ENCODE measurements at regions not wholly inside any gene's neighbourhood (a gene's known extent, or its start where the extent isn't known, plus 50 kb on each side); places are given as distances from the start of the nearest gene placed in this dataset.
"Not testable (repeated sequence)": the region's sequence is repeated elsewhere in the genome, so short reads cannot be mapped to it uniquely, and the experiment has no call there.

GRCh38 chr6:60870779-60871178 is 1415.2 kb downstream of the KHDRBS2 start:
- not testable (repeated sequence) for H3K27me3 ChIP-seq (ENCODE audit: control insufficient read depth, insufficient read depth, low read length); DNase-seq; H3K27ac ChIP-seq (ENCODE audit: low read length); H3K4me3 ChIP-seq (ENCODE audit: low read length); H3K4me1 ChIP-seq (ENCODE audit: control insufficient read depth, insufficient read depth, low read length); H3K36me3 ChIP-seq (ENCODE audit: control insufficient read depth, insufficient read depth, low read length); H3K9me3 ChIP-seq (ENCODE audit: control insufficient read depth, low read depth, low read length)
- 80% methylated on average over 1 of the region's 4 CpGs for WGBS (ENCODE audit: insufficient coverage, low lambda C conversion rate)

GRCh38 chr6:60867548-60867947 is 1418.5 kb downstream of the KHDRBS2 start:
- H3K4me1 ChIP-seq (ENCODE audit: control insufficient read depth, insufficient read depth, low read length) = no peaks in the 10 kb centered on the region
- no peak for DNase-seq
- H3K4me3 ChIP-seq (ENCODE audit: low read length) = no peak overlapping the region
- H3K36me3 ChIP-seq (ENCODE audit: control insufficient read depth, insufficient read depth, low read length) = no peaks in the 10 kb centered on the region
- H3K9me3 ChIP-seq (ENCODE audit: control insufficient read depth, low read depth, low read length) = no peaks in the 10 kb centered on the region
- no peak overlapping the region for H3K27ac ChIP-seq (ENCODE audit: low read length)
- no peaks in the 10 kb centered on the region for H3K27me3 ChIP-seq (ENCODE audit: control insufficient read depth, insufficient read depth, low read length)

- not testable (repeated sequence) for H3K36me3 ChIP-seq (ENCODE audit: control insufficient read depth, insufficient read depth, low read length); H3K27me3 ChIP-seq (ENCODE audit: control insufficient read depth, insufficient read depth, low read length); H3K9me3 ChIP-seq (ENCODE audit: control insufficient read depth, low read depth, low read length); H3K4me3 ChIP-seq (ENCODE audit: low read length); H3K4me1 ChIP-seq (ENCODE audit: control insufficient read depth, insufficient read depth, low read length); H3K27ac ChIP-seq (ENCODE audit: low read length)
- peak in 1 of 2 donors; percentile 16 for DNase-seq
- WGBS (ENCODE audit: insufficient coverage, low lambda C conversion rate) = no CpG with 5 or more reads among the region's 3 CpGs
These were observed 1442.6 kb downstream of the KHDRBS2 start for GRCh38 chr6:60843175-60843982.

- 82% methylated on average over 2 of the region's 4 CpGs for WGBS (ENCODE audit: insufficient coverage, low lambda C conversion rate)
- not testable (repeated sequence) for H3K9me3 ChIP-seq (ENCODE audit: control insufficient read depth, low read depth, low read length); H3K27ac ChIP-seq (ENCODE audit: low read length); H3K36me3 ChIP-seq (ENCODE audit: control insufficient read depth, insufficient read depth, low read length); DNase-seq; H3K4me3 ChIP-seq (ENCODE audit: low read length); H3K27me3 ChIP-seq (ENCODE audit: control insufficient read depth, insufficient read depth, low read length); H3K4me1 ChIP-seq (ENCODE audit: control insufficient read depth, insufficient read depth, low read length)
These were observed 1455.3 kb downstream of the KHDRBS2 start for GRCh38 chr6:60830726-60831125.

- H3K4me3 ChIP-seq (ENCODE audit: low read length); H3K27ac ChIP-seq (ENCODE audit: low read length); DNase-seq; H3K27me3 ChIP-seq (ENCODE audit: control insufficient read depth, insufficient read depth, low read length); H3K36me3 ChIP-seq (ENCODE audit: control insufficient read depth, insufficient read depth, low read length); H3K4me1 ChIP-seq (ENCODE audit: control insufficient read depth, insufficient read depth, low read length); H3K9me3 ChIP-seq (ENCODE audit: control insufficient read depth, low read depth, low read length): not testable (repeated sequence)
These were observed 1463.4 kb downstream of the KHDRBS2 start for GRCh38 chr6:60822597-60822996.

- H3K4me1 ChIP-seq (ENCODE audit: control insufficient read depth, insufficient read depth, low read length); H3K27me3 ChIP-seq (ENCODE audit: control insufficient read depth, insufficient read depth, low read length); DNase-seq; H3K9me3 ChIP-seq (ENCODE audit: control insufficient read depth, low read depth, low read length); H3K36me3 ChIP-seq (ENCODE audit: control insufficient read depth, insufficient read depth, low read length); H3K27ac ChIP-seq (ENCODE audit: low read length); H3K4me3 ChIP-seq (ENCODE audit: low read length): not testable (repeated sequence)
- WGBS (ENCODE audit: insufficient coverage, low lambda C conversion rate) = no CpG with 5 or more reads among the region's 2 CpGs
These were observed 1468.0 kb downstream of the KHDRBS2 start for GRCh38 chr6:60818072-60818471.

GRCh38 chr6:60814784-60815183 is 1471.2 kb downstream of the KHDRBS2 start:
- not testable (repeated sequence) for H3K4me3 ChIP-seq (ENCODE audit: low read length); H3K36me3 ChIP-seq (ENCODE audit: control insufficient read depth, insufficient read depth, low read length); DNase-seq; H3K27me3 ChIP-seq (ENCODE audit: control insufficient read depth, insufficient read depth, low read length); H3K27ac ChIP-seq (ENCODE audit: low read length); H3K9me3 ChIP-seq (ENCODE audit: control insufficient read depth, low read depth, low read length); H3K4me1 ChIP-seq (ENCODE audit: control insufficient read depth, insufficient read depth, low read length)
- no CpG with 5 or more reads among the region's 1 CpG for WGBS (ENCODE audit: insufficient coverage, low lambda C conversion rate)

GRCh38 chr6:60813897-60814596 is 1472.0 kb downstream of the KHDRBS2 start:
- not testable (repeated sequence) for DNase-seq; H3K4me3 ChIP-seq (ENCODE audit: low read length); H3K36me3 ChIP-seq (ENCODE audit: control insufficient read depth, insufficient read depth, low read length); H3K27ac ChIP-seq (ENCODE audit: low read length); H3K9me3 ChIP-seq (ENCODE audit: control insufficient read depth, low read depth, low read length); H3K27me3 ChIP-seq (ENCODE audit: control insufficient read depth, insufficient read depth, low read length); H3K4me1 ChIP-seq (ENCODE audit: control insufficient read depth, insufficient read depth, low read length)
- 83% methylated on average over 2 of the region's 4 CpGs for WGBS (ENCODE audit: insufficient coverage, low lambda C conversion rate)

GRCh38 chr6:60810216-60810615 is 1475.8 kb downstream of the KHDRBS2 start:
- not testable (repeated sequence) for H3K27me3 ChIP-seq (ENCODE audit: control insufficient read depth, insufficient read depth, low read length); H3K36me3 ChIP-seq (ENCODE audit: control insufficient read depth, insufficient read depth, low read length); DNase-seq; H3K4me3 ChIP-seq (ENCODE audit: low read length); H3K4me1 ChIP-seq (ENCODE audit: control insufficient read depth, insufficient read depth, low read length); H3K9me3 ChIP-seq (ENCODE audit: control insufficient read depth, low read depth, low read length); H3K27ac ChIP-seq (ENCODE audit: low read length)
- no CpG with 5 or more reads among the region's 2 CpGs for WGBS (ENCODE audit: insufficient coverage, low lambda C conversion rate)

- not testable (repeated sequence) for H3K4me3 ChIP-seq (ENCODE audit: low read length); DNase-seq; H3K4me1 ChIP-seq (ENCODE audit: control insufficient read depth, insufficient read depth, low read length); H3K36me3 ChIP-seq (ENCODE audit: control insufficient read depth, insufficient read depth, low read length); H3K27me3 ChIP-seq (ENCODE audit: control insufficient read depth, insufficient read depth, low read length); H3K27ac ChIP-seq (ENCODE audit: low read length); H3K9me3 ChIP-seq (ENCODE audit: control insufficient read depth, low read depth, low read length)
- WGBS (ENCODE audit: insufficient coverage, low lambda C conversion rate) = no CpG with 5 or more reads among the region's 3 CpGs
These were observed 1486.9 kb downstream of the KHDRBS2 start for GRCh38 chr6:60799146-60799545.

- H3K9me3 ChIP-seq (ENCODE audit: control insufficient read depth, low read depth, low read length); H3K4me1 ChIP-seq (ENCODE audit: control insufficient read depth, insufficient read depth, low read length); H3K4me3 ChIP-seq (ENCODE audit: low read length); DNase-seq; H3K27me3 ChIP-seq (ENCODE audit: control insufficient read depth, insufficient read depth, low read length); H3K27ac ChIP-seq (ENCODE audit: low read length); H3K36me3 ChIP-seq (ENCODE audit: control insufficient read depth, insufficient read depth, low read length): not testable (repeated sequence)
These were observed 1488.2 kb downstream of the KHDRBS2 start for GRCh38 chr6:60797831-60798230.
